ENCODE measurements at regions not wholly inside any gene's neighbourhood (a gene's known extent, or its start where the extent isn't known, plus 50 kb on each side); places are given as distances from the start of the nearest gene placed in this dataset.

GRCh38 chr3:187522890-187523289, 147.3 kb downstream of the SST start:
- TF ChIP-seq, protein P1, sequence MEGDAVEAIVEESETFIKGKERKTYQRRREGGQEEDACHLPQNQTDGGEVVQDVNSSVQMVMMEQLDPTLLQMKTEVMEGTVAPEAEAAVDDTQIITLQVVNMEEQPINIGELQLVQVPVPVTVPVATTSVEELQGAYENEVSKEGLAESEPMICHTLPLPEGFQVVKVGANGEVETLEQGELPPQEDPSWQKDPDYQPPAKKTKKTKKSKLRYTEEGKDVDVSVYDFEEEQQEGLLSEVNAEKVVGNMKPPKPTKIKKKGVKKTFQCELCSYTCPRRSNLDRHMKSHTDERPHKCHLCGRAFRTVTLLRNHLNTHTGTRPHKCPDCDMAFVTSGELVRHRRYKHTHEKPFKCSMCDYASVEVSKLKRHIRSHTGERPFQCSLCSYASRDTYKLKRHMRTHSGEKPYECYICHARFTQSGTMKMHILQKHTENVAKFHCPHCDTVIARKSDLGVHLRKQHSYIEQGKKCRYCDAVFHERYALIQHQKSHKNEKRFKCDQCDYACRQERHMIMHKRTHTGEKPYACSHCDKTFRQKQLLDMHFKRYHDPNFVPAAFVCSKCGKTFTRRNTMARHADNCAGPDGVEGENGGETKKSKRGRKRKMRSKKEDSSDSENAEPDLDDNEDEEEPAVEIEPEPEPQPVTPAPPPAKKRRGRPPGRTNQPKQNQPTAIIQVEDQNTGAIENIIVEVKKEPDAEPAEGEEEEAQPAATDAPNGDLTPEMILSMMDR (IDR thresholded peaks at IDR 0.05): no peak
- TF ChIP-seq POLR2A (IDR thresholded peaks at IDR 0.05) (no peak), POLR2AphosphoS5 (IDR thresholded peaks at IDR 0.05) (no peak), EP300 (IDR thresholded peaks at IDR 0.05) (no peak)

Measured in suprapubic skin (tissue), 4 donors.